ENCODE measurements at regions not wholly inside any gene's neighbourhood (a gene's known extent, or its start where the extent isn't known, plus 50 kb on each side); places are given as distances from the start of the nearest gene placed in this dataset.

DNA sequence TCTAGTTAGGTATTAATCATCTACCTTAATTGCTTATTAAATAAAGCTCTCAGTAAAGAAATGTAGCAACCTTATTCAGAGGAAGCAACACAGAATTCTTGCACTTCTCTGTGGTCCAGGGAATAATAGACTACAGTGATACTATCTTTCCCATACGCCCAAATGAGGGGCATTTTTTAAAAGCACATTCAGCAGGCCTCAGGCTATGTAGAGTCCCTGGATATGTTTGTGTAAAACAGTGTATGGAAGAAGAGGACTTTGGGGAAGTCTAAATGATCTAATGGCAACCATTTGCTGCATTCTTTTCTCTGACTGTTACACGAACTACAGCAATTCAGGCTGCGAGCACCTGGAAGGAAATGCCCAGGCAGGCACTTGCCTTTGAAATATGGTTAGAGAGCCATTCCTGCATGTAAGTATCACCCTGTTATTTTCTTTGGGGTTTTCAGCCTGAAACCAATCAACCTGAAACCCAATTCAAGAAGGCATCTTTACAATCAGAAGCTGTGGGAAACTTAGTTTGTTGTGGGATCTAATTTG, 1814.7 kb upstream of the CELF4 start:
- TF ChIP-seq POLR2A (IDR thresholded peaks at IDR 0.05), result no peak
- TF ChIP-seq, protein P1, sequence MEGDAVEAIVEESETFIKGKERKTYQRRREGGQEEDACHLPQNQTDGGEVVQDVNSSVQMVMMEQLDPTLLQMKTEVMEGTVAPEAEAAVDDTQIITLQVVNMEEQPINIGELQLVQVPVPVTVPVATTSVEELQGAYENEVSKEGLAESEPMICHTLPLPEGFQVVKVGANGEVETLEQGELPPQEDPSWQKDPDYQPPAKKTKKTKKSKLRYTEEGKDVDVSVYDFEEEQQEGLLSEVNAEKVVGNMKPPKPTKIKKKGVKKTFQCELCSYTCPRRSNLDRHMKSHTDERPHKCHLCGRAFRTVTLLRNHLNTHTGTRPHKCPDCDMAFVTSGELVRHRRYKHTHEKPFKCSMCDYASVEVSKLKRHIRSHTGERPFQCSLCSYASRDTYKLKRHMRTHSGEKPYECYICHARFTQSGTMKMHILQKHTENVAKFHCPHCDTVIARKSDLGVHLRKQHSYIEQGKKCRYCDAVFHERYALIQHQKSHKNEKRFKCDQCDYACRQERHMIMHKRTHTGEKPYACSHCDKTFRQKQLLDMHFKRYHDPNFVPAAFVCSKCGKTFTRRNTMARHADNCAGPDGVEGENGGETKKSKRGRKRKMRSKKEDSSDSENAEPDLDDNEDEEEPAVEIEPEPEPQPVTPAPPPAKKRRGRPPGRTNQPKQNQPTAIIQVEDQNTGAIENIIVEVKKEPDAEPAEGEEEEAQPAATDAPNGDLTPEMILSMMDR (IDR thresholded peaks at IDR 0.05), result no peak
- TF ChIP-seq POLR2AphosphoS5 (IDR thresholded peaks at IDR 0.05), result no peak
- no peak for TF ChIP-seq EP300 (IDR thresholded peaks at IDR 0.05)
